Right lung (tissue), 2 donors: ENCODE measurements at regions not wholly inside any gene's neighbourhood (a gene's known extent, or its start where the extent isn't known, plus 50 kb on each side); places are given as distances from the start of the nearest gene placed in this dataset.
"Not testable (repeated sequence)": the region's sequence is repeated elsewhere in the genome, so short reads cannot be mapped to it uniquely, and the experiment has no call there.

Experiments
- DNase-seq, 2 donors: peaks; one replicate each; pipeline ENCODE4 v3.0.0-alpha.2; 2013

GRCh38 chr16:85202631-85203461, 90.6 kb upstream of the CIBAR2 start:
- DNase-seq = peak; percentile 93

- DNase-seq = no peak
Observed at GRCh38 chr16:85203462-85203813, 91.2 kb upstream of the CIBAR2 start.

DNA sequence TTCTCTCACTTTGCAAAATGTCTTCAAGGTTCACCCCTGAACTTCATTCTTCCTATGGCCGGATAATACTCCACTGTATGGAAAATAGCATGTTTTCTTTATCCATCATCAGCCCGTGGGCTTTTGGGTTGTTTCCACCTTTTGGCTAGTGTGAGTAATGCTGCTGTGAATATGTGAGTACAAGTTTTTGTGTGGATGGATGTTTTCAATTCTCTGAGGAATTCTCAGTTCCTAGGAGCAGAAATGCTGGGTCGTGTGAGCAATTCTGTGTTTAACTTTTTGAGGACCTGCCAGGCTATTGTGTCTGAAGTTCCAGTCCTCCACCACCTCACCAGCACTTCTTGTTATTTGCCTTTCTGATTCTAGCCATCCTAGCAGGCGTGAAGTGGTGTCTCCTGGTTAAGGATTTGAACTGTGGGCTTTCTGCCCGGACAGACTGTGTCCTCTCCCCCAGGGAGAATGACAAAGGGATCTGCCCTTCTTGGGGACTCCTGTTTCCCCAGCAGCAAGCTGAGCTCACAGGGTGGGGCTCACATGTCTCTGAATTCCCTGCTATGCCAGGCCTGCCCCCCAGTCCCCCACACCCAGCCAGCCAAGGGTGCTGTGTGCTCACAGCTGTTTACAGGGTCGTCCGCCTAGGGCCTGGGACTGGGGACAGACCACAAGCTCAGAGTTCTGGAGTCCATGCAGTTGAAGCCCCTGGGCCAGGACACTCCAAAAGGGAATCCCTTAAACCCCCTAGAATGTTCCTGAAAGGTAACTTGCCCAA, 92.2 kb upstream of the CIBAR2 start:
- no peak for DNase-seq

DNA sequence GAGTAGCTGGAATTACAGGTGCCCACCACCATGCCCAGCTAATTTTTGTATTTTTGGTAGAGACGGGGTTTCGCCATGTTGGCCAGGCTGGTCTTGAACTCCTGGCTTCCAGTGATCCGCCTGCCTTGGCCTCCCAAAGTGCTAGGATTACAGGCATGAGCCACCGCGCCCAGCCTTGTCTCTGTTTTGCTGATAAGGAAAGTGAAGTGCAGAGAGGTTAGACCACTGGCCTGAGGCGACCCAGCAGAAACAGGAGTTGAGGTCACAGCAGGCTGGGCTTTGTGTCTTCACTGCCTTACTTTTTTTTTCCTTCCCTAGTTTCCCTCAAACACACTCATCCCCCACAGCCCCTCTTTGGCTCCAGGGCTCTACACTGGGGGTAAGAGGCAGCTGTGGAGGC, 93.0 kb upstream of the CIBAR2 start:
- DNase-seq = not testable (repeated sequence)

- DNase-seq = no peak
Observed at GRCh38 chr16:85205747-85206471, 93.6 kb upstream of the CIBAR2 start.

DNA sequence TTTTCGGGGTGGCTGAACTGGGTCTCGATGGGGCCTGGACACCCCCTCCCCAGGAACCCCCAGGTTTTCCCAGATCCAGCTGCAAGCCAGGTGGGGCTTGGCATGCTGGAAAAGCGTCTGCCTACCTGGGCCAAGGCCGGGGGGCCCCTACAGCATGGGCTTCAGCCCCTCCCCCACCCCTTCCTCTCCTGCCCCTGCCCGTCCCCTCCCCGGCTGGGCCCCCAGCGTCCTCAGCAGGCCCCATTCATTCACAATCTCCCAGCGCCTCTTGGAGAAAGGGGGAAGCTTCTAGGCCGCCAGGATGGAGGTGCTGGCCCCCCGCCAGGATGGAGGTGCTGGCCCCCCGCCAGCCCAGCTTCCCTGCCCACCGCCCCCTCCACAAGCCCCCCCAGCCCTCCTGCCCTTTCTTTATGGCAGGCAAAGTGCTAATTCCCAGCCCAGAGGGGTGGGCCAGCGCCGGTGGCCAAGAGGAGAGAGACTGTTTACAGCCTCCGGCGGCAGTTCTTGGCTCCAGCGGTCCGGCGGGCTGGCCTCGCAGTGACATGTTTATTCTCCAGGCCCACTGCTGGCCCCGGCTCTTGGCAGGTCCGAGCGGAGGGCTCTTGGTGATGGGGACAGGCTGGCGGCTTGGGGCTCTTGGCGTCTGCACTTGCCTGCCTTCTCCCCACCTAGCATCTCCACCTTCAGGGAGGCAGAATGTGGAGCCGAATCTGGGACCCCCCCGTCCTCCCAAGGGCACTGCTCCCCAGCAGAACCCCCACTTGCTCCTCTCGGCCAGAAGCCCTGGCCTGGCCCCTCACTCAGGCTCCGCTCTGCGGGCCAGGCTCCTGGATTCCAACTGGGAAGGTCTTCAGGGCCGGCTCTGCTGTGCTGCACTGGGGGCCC, 94.4 kb upstream of the CIBAR2 start:
- peak; percentile 91 to 92 for DNase-seq

DNA sequence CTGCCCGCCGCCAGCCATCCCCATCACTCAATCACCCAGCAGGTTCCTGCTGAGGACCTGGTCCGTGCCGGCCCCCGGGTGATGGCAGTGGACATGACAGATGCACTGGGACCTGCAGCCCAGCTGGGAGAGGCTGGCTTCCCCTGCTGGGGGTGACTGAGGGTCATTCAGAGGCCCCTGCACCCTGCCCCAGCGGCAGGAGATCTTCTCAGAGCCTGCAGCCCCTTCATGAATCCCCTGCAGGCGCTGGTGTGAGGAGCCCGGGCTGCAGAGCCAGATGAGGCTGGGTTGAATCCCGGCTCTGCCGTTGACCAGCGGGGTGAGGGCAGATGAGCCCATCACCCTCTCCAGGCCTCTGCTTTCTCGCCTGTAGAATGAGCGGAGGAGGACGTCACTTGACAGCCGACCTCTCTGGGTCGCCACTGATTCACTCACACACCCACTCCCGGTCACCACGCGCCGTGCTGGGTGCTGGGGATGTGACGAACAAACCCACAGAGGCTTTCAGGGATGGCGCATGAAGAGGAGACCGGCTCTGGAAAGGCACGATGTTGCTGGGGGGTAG, 95.2 kb upstream of the CIBAR2 start:
- DNase-seq = no peak

DNA sequence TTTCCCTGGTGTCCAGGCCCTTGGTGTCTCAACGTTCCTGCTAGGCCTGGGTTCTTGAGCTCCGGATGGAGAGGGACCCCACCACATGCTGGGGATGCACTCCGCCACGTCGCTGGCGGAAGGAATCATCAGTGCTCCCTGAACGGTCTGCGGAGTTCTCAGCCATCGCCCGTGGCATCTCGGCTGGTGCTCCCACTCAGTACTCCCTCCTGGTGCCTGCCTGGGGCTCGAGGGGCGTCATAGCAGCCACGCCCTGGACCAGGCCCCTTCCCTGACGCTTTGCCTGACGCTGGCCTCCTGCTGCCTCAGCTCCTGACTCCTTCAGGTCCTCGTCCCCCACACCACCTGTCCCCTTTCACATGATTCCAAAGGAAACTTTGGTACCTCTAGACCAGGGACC, 95.9 kb upstream of the CIBAR2 start:
- DNase-seq = no peak

DNA sequence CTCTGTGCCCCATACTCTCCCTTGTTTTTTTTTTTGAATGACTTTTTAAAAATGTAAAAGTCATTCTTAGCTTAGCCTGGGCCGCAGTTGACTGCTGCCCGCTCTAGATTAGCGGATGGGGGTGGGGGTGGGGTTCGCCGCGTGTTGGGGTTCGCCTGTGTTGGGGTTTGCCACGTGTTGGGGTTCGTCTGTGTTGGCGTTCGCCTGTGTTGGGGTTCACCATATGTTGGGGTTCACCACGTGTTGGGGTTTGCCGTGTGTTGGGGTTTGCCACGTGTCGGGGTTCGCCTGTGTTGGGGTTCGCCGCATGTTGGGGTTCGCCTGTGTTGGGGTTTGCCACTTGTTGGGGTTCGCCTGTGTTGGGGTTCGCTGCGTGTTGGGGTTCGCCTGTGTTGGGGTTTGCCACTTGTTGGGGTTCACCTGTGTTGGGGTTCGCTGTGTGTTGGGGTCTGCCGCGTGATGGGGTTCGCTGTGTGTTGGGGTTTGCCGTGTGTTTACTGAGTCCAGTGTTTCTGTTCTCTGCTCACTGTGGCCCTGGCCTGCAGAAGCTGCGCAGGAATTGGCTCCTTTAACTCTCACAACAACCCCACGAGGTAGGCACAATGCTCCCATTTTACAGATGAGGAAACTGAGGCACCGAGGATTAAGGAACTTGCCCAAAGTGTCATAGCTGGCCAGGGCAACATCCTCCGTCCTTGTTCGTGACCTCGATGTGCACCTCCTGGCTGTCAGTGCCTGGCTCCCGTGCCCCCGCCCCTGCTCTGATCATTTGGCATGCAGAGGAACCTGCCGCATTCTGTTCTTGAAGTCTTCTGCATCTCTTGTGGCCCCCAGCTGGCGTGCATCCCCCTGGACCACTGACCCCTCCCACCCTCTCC, 96.6 kb upstream of the CIBAR2 start:
- no peak for DNase-seq

DNA sequence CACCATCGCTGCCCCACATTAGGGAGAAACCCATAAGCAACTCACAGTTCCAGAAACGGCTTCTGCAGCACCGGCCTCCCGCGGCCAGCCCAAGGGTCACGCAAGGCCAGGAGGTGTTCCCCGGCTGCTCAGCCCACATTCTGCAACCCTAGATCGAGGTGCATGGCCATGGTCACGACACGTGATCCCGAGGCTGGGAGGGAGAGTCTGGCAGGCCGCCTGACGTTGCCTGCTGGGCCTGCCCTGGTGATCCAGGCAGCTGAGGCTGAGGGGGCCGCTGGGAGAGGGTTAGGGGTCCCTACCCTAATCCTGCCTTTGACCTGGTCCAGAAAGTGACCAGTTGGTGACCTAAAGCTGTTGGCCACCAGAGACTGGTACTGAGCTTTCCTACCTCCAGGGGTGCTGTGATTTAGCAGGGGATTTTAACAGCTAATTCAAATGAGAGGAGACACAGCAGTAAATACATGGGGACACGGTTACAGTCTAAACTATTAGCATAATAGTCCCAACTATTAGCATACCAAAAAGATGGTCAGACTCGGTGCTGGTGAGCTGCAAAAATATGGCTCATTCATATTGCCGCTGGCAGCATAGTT, 97.4 kb upstream of the CIBAR2 start:
- DNase-seq = no peak

GRCh38 chr16:85210423-85211169, 98.3 kb upstream of the CIBAR2 start:
- DNase-seq = no peak

- DNase-seq = no peak
Observed at GRCh38 chr16:85211271-85211801, 99.1 kb upstream of the CIBAR2 start.

GRCh38 chr16:85213926-85214675, 101.8 kb upstream of the CIBAR2 start:
- DNase-seq = no peak

DNA sequence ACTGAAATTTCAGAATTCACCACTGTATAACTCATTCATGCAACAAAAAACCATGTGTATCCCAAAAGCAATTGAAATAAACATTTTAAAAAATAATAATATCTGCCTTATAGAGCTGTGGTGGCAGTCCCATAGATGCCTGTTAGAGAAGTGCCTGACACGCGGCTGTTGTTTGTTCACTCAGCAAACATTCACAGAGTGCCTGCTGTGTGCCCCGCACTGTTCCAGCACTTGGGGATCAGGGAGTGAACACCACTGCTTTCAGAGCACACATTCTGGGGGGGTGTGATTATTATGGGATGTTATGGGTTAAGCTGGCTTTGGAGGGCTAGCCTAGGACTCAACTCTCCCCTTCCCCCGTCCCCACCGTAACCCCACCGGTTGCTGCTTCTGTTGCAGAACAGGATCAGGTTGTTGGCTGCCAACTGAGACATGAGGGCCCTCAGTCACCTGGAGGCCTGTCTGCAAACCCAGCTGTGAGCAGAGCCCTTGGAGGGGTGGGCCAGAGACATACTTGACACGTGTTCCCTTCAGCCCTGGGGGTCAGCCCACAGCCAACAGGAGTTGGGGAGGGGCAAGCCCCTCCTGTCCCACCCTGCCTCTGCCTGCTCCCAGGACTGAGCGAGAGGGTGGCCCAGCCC, 103.3 kb upstream of the CIBAR2 start:
- DNase-seq = no peak

DNA sequence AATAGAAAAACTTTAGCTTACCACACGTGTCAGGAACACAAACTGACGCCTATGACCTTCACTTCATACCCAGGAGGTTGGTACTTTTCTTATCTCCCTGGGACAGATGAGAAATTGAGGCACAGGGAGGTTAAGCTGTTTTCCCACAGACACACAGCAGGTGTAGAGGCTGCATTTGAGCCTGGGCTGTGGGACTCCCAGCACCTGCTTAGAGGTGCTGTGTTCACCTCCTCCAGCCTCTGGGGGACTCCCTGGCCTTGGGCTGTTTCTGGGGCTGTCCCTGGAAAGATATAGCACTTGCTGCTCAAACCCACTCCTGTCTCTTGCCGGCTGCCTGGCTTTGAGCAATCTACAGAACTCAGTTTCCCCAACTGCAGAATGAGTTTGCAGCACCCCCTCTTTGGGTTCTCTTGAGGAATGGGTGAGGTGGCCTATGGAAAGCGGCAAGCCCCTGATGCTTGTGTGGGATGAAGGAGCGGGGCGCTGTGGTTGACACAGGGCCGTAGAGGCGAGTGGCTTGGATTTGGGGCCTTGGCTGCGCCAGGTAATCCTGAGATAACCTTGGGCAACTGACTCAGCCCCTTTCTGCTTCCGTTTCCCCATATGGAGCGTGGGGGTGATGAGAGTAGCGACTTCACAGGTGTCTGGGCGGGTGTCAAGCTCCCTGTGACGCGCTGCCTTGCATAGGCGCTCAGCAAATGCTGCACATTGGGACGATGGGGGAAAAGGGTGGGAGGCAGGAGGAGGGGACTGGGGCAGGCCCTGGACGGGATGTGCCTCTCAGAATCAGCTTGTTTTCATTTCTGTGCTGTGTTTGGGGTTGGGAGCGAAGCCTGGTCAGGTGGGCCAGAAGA, 104.5 kb upstream of the CIBAR2 start:
- DNase-seq = no peak

- DNase-seq = peak; percentile 92
Observed at GRCh38 chr16:85220125-85220839, 108.0 kb upstream of the CIBAR2 start.
